Loucy (cell line): ENCODE measurements at regions not wholly inside any gene's neighbourhood (a gene's known extent, or its start where the extent isn't known, plus 50 kb on each side); places are given as distances from the start of the nearest gene placed in this dataset.

ENCODE experiments used
- EZH2phosphoT487 ChIP-seq: fragments of 200-600 bp; IDR thresholded peaks from 2 replicates; pipeline ENCODE4 v1.6.1; 2018; ENCODE audit warnings: antibody characterized with exemption, mild to moderate bottlenecking, moderate library complexity, borderline replicate concordance
- TF ChIP-seq, protein P1 (sequence below): fragments of 200-600 bp; sonication (generic); conservative IDR thresholded peaks from 2 replicates; pipeline ENCODE4 v1.5.1; 2014; ENCODE audit warnings: mild to moderate bottlenecking, antibody characterized with exemption, low read length

DNA sequence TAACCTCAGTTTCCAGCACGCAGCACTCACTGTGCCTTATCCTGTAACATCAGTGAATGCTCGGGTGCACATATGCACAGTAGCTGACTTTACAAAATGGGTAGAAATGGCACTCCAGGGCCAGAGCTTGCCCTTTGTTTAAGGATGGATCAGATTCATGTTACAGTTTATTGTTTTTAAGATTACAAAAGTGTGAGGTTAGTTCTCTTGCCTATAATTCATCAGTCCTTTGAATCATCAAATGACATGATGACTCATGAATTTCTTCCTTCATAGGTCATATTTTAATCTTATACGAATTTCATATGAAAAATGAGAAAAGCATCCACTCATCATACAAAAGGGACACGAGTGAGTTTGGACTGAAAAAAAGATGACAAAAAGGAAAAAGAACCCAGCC lies 545.3 kb downstream of the GBE1 start:
- TF ChIP-seq, protein P1, sequence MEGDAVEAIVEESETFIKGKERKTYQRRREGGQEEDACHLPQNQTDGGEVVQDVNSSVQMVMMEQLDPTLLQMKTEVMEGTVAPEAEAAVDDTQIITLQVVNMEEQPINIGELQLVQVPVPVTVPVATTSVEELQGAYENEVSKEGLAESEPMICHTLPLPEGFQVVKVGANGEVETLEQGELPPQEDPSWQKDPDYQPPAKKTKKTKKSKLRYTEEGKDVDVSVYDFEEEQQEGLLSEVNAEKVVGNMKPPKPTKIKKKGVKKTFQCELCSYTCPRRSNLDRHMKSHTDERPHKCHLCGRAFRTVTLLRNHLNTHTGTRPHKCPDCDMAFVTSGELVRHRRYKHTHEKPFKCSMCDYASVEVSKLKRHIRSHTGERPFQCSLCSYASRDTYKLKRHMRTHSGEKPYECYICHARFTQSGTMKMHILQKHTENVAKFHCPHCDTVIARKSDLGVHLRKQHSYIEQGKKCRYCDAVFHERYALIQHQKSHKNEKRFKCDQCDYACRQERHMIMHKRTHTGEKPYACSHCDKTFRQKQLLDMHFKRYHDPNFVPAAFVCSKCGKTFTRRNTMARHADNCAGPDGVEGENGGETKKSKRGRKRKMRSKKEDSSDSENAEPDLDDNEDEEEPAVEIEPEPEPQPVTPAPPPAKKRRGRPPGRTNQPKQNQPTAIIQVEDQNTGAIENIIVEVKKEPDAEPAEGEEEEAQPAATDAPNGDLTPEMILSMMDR = no peak
- no peak for TF ChIP-seq EZH2phosphoT487
